ENCODE measurements at regions not wholly inside any gene's neighbourhood (a gene's known extent, or its start where the extent isn't known, plus 50 kb on each side); places are given as distances from the start of the nearest gene placed in this dataset.
A peak's percentile ranks its signal among the peaks of the same experiment; 100 is the strongest.

DNA sequence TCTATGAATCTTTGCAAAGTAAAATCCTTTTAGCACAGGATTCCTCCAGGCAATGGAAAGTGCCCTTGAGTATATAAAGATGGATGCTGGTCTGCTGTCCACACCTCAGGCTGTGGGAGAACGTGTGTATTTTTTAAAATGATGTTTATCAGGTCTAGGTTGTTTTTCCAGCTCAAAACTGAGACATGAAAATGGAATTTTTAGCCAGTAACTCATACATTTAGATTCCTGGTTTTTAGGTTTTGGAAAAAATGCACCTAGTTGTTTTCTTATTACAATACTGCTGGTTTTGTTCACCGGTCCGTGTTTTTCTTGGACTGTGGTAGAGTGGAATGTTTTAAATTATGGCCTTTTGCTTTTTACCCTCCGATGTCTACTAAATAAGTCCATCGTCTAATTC lies 554.7 kb downstream of the SOX6 start:
- TF ChIP-seq TAF1 (IDR thresholded peaks at IDR 0.05; ENCODE audit: borderline replicate concordance, insufficient read depth, low read length): no peak
- TF ChIP-seq SIN3A (IDR thresholded peaks at IDR 0.05; ENCODE audit: borderline replicate concordance, insufficient read depth, low read length): no peak

DNA sequence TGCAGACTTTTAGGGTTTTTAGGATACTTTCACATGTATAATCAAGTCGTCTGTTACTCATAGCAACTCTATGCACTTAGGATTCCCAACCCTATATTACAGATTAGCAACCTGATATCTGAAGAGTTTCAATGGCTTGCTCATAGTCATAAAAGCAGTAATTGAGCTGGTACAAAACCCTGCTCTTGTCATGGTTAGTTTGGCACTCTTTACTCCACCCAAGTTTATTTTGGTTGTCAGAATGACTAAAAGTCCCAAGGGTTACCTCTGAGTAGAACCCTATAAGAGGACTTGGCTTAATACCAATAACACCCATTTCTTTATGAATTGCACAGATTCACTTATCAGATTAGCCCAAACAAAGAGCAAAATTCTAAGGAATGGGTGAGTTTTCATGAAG lies 550.6 kb downstream of the SOX6 start:
- TF ChIP-seq SIN3A (IDR thresholded peaks at IDR 0.05; ENCODE audit: borderline replicate concordance, insufficient read depth, low read length): no peak
- no peak for TF ChIP-seq FOXP2 (optimal IDR thresholded peaks at IDR 0.05; ENCODE audit: borderline replicate concordance, extremely low read depth, extremely low read length, insufficient read depth)
- TF ChIP-seq, protein P1, sequence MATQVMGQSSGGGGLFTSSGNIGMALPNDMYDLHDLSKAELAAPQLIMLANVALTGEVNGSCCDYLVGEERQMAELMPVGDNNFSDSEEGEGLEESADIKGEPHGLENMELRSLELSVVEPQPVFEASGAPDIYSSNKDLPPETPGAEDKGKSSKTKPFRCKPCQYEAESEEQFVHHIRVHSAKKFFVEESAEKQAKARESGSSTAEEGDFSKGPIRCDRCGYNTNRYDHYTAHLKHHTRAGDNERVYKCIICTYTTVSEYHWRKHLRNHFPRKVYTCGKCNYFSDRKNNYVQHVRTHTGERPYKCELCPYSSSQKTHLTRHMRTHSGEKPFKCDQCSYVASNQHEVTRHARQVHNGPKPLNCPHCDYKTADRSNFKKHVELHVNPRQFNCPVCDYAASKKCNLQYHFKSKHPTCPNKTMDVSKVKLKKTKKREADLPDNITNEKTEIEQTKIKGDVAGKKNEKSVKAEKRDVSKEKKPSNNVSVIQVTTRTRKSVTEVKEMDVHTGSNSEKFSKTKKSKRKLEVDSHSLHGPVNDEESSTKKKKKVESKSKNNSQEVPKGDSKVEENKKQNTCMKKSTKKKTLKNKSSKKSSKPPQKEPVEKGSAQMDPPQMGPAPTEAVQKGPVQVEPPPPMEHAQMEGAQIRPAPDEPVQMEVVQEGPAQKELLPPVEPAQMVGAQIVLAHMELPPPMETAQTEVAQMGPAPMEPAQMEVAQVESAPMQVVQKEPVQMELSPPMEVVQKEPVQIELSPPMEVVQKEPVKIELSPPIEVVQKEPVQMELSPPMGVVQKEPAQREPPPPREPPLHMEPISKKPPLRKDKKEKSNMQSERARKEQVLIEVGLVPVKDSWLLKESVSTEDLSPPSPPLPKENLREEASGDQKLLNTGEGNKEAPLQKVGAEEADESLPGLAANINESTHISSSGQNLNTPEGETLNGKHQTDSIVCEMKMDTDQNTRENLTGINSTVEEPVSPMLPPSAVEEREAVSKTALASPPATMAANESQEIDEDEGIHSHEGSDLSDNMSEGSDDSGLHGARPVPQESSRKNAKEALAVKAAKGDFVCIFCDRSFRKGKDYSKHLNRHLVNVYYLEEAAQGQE (IDR thresholded peaks at IDR 0.05; ENCODE audit: insufficient read depth in 1 of 2, low read depth in 2 of 2, low read length in 2 of 2): no peak
- no peak for TF ChIP-seq TAF1 (IDR thresholded peaks at IDR 0.05; ENCODE audit: borderline replicate concordance, insufficient read depth, low read length)
- no peak for TF ChIP-seq POLR2AphosphoS5 (IDR thresholded peaks at IDR 0.05; ENCODE audit: low read depth, low read length)

DNA sequence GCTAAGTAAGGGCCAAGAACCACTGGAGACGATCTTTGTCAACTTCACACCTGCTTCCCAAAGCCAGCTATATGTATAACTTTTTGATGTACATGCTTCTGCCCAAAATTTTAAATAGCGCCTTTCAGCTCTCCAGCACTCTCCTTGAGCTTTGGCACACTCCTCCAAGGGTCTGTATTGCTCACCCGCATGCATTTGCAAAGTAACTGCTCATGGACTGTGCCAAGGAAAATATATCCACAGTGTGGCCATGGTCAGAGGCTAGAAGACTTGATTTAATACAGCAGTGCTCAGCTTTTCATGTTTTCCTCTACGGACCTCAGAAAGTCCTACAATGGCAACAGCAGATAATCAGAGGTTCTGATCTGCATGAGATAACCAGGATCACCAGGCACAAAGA lies 550.1 kb downstream of the SOX6 start:
- TF ChIP-seq, protein P1 (IDR thresholded peaks at IDR 0.05; ENCODE audit: insufficient read depth in 1 of 2, low read depth in 2 of 2, low read length in 2 of 2): no peak
- TF ChIP-seq POLR2AphosphoS5 (IDR thresholded peaks at IDR 0.05; ENCODE audit: low read depth, low read length): no peak
- TF ChIP-seq SIN3A (IDR thresholded peaks at IDR 0.05; ENCODE audit: borderline replicate concordance, insufficient read depth, low read length): no peak
- no peak for TF ChIP-seq FOXP2 (optimal IDR thresholded peaks at IDR 0.05; ENCODE audit: borderline replicate concordance, extremely low read depth, extremely low read length, insufficient read depth)

DNA sequence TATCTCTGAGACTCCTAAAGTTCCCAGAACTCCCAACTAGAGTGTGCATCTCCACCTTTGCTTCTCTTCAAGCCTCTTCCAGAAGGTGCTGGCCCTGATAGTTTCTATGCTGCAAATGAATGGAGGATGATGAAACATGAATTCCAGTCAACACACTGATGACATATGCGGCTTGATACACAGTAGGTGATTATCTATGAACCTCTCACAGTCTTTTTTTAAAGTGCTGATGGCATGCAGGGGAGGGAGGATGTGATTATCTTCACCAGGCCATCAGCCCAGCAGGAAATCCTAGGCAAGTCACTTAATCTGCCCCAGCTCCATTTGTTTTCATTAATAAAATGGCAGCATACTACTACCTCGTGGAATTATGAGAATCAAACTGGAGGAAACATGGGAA lies 548.5 kb downstream of the SOX6 start:
- no peak for TF ChIP-seq FOXP2 (optimal IDR thresholded peaks at IDR 0.05; ENCODE audit: borderline replicate concordance, extremely low read depth, extremely low read length, insufficient read depth)
- TF ChIP-seq, protein P1 (IDR thresholded peaks at IDR 0.05; ENCODE audit: insufficient read depth in 1 of 2, low read depth in 2 of 2, low read length in 2 of 2): no peak
- TF ChIP-seq SIN3A (IDR thresholded peaks at IDR 0.05; ENCODE audit: borderline replicate concordance, insufficient read depth, low read length): peak; percentile 85; the same call in 1 of the 2 replicates
- peak; percentile 73 for TF ChIP-seq POLR2AphosphoS5 (IDR thresholded peaks at IDR 0.05; ENCODE audit: low read depth, low read length)
- no peak for TF ChIP-seq TAF1 (IDR thresholded peaks at IDR 0.05; ENCODE audit: borderline replicate concordance, insufficient read depth, low read length)

DNA sequence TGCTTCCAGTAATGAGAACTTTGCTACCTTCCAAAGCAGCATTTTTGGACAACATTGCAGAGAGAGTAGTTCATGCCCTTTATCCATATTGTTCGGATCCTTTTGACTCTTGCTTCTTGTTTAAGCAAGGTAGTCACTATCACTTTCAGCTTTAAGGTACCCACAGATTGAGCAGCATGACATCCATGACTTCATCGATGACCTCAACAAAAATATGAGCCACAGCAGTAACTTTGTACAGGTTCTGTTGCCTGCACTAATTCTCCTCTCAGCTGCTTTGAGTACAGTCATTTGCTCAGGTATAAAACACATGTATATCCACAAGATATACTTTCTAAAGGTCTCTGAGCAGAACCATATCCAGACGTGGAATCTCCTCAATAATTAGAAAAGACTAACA lies 546.3 kb downstream of the SOX6 start:
- TF ChIP-seq FOXP2 (optimal IDR thresholded peaks at IDR 0.05; ENCODE audit: borderline replicate concordance, extremely low read depth, extremely low read length, insufficient read depth) (no peak), POLR2AphosphoS5 (IDR thresholded peaks at IDR 0.05; ENCODE audit: low read depth, low read length) (no peak), SIN3A (IDR thresholded peaks at IDR 0.05; ENCODE audit: borderline replicate concordance, insufficient read depth, low read length) (no peak), TAF1 (IDR thresholded peaks at IDR 0.05; ENCODE audit: borderline replicate concordance, insufficient read depth, low read length) (no peak)
- TF ChIP-seq, protein P1 (IDR thresholded peaks at IDR 0.05; ENCODE audit: insufficient read depth in 1 of 2, low read depth in 2 of 2, low read length in 2 of 2): no peak
